OCI-LY7 (cell line): ENCODE measurements at regions not wholly inside any gene's neighbourhood (a gene's known extent, or its start where the extent isn't known, plus 50 kb on each side); places are given as distances from the start of the nearest gene placed in this dataset.

ENCODE experiments used
- BruUV-seq: library from RNA; stranded (reverse); fragments of 400-500 nt; replicated peaks from 2 replicates; lab custom pipeline; 2021; lab: Mats Ljungman, UMichigan
- CTCF ChIA-PET: fragments of 300-600 bp; sonication (Branson Sonifier 250); formaldehyde crosslinking; loops from one replicate; lab custom pipeline; 2022; ENCODE audit warnings: antibody characterized with exemption; ENCODE audit not compliant: unreplicated experiment; lab: Charles Lee
- POLR2A ChIA-PET: fragments of 300-600 bp; sonication (Branson Sonifier 250); formaldehyde crosslinking; loops from one replicate; lab custom pipeline; 2022; ENCODE audit warnings: antibody characterized with exemption; lab: Charles Lee
- DNase-seq: peaks from one replicate; pipeline ENCODE4 v3.0.0-alpha.2; 2015; ENCODE audit warnings: low spot score
- H2AFZ ChIP-seq: fragments of 200-600 bp; sonication (generic), shearing (Covaris generic); 2 replicates; pipeline ENCODE4 v1.6.1; 2014; ENCODE audit warnings: mild to moderate bottlenecking, antibody characterized with exemption, low read length, moderate library complexity
- H3K27ac ChIP-seq: fragments of 200-600 bp; sonication (generic); 2 replicates; pipeline ENCODE4 v1.5.1; 2014; ENCODE audit warnings: mixed run types, low read depth, mild to moderate bottlenecking, moderate library complexity, low read length, inconsistent platforms; ENCODE audit not compliant: poor library complexity, severe bottlenecking
- H3K36me3 ChIP-seq: fragments of 200-600 bp; sonication (generic); 2 replicates; pipeline ENCODE4 v1.6.1; 2014; ENCODE audit warnings: mild to moderate bottlenecking, antibody characterized with exemption, low read length, moderate library complexity, mixed read lengths; ENCODE audit not compliant: insufficient read depth
- H3K4me1 ChIP-seq: fragments of 200-600 bp; sonication (generic); 2 replicates; pipeline ENCODE4 v1.5.1; 2014; ENCODE audit warnings: mild to moderate bottlenecking, low read length; ENCODE audit not compliant: insufficient read depth, poor library complexity, severe bottlenecking
- H3K4me2 ChIP-seq: fragments of 200-600 bp; sonication (generic); 2 replicates; pipeline ENCODE4 v1.6.1; 2014; ENCODE audit warnings: mild to moderate bottlenecking, low read length
- H3K4me3 ChIP-seq: fragments of 200-600 bp; sonication (generic); 2 replicates; pipeline ENCODE4 v1.5.1; 2014; ENCODE audit warnings: mild to moderate bottlenecking, low read depth, low read length; ENCODE audit not compliant: poor library complexity, severe bottlenecking
- H3K79me2 ChIP-seq: fragments of 200-600 bp; sonication (generic); 2 replicates; pipeline ENCODE4 v1.6.1; 2016; ENCODE audit warnings: low read depth, mild to moderate bottlenecking, low read length, moderate library complexity, mixed read lengths; ENCODE audit not compliant: insufficient read depth
- H3K9me2 ChIP-seq: fragments of 200-600 bp; sonication (generic); 2 replicates; pipeline ENCODE4 v1.6.1; 2016; ENCODE audit warnings: mild to moderate bottlenecking, low read length, mixed read lengths; ENCODE audit not compliant: insufficient read depth
- H3K9me3 ChIP-seq: fragments of 200-600 bp; sonication (generic); 2 replicates; pipeline ENCODE4 v1.6.1; 2014; ENCODE audit warnings: mild to moderate bottlenecking, mixed run types, low read length, mixed read lengths
- H4K20me1 ChIP-seq: fragments of 200-600 bp; sonication (generic); 2 replicates; pipeline ENCODE4 v1.6.1; 2014; ENCODE audit warnings: mild to moderate bottlenecking, antibody characterized with exemption, low read length, moderate library complexity, mixed read lengths; ENCODE audit not compliant: insufficient read depth
- CTCF ChIP-seq: fragments of 200-600 bp; sonication (generic); conservative IDR thresholded peaks from 2 replicates; pipeline ENCODE4 v1.5.1; 2014; ENCODE audit warnings: mild to moderate bottlenecking, antibody characterized with exemption, low read length, moderate library complexity, mixed read lengths
- EZH2phosphoT487 ChIP-seq: fragments of 200-600 bp; sonication (generic); IDR thresholded peaks from 2 replicates; pipeline ENCODE4 v1.6.1; 2018; ENCODE audit warnings: low read depth, borderline replicate concordance, mild to moderate bottlenecking, mixed run types, antibody characterized with exemption, low read length, moderate library complexity, mixed read lengths
- intact Hi-C: fragments of 100-400 bp; cut with micrococcal nuclease; formaldehyde crosslinking; loops from one replicate; pipeline ENCODE4 v1.10.0; 2022; ENCODE audit not compliant: unreplicated experiment

- no peak overlapping the region for H3K4me3 ChIP-seq
- intact Hi-C loops, result no loop called here
- H3K4me2 ChIP-seq, result no peak overlapping the region
- H3K9me3 ChIP-seq, result no peaks in the 10 kb centered on the region
- H3K36me3 ChIP-seq, result no peaks in the 10 kb centered on the region
- H2AFZ ChIP-seq, result no peak overlapping the region
- no peaks in the 10 kb centered on the region for H3K79me2 ChIP-seq
- BruUV-seq, result no TSS peak
- H3K9me2 ChIP-seq, result no peaks in the 10 kb centered on the region
- CTCF ChIA-PET, result no interaction called here
- no peak for DNase-seq
- H3K27ac ChIP-seq, result no peak overlapping the region
- H4K20me1 ChIP-seq, result no peaks in the 10 kb centered on the region
- no peaks in the 10 kb centered on the region for H3K4me1 ChIP-seq
- POLR2A ChIA-PET, result no interaction called here
- no peak for TF ChIP-seq CTCF
- no peak for TF ChIP-seq EZH2phosphoT487
Observed at GRCh38 chr1:42010381-42010780, 91.7 kb upstream of the HIVEP3 start.

- intact Hi-C loops, result no loop called here
Observed at GRCh38 chr1:42008264-42008663, 89.5 kb upstream of the HIVEP3 start.

GRCh38 chr1:42006836-42007235, 88.1 kb upstream of the HIVEP3 start:
- no peak for DNase-seq
- no peak overlapping the region for H3K4me3 ChIP-seq
- H3K4me2 ChIP-seq, result no peak overlapping the region
- no peaks in the 10 kb centered on the region for H3K9me2 ChIP-seq
- H2AFZ ChIP-seq, result no peak overlapping the region
- intact Hi-C loops, result no loop called here
- CTCF ChIA-PET, result no interaction called here
- no peaks in the 10 kb centered on the region for H3K36me3 ChIP-seq
- H4K20me1 ChIP-seq, result no peaks in the 10 kb centered on the region
- no peak overlapping the region for H3K27ac ChIP-seq
- no peak for TF ChIP-seq EZH2phosphoT487
- no TSS peak for BruUV-seq
- no peaks in the 10 kb centered on the region for H3K9me3 ChIP-seq
- no peaks in the 10 kb centered on the region for H3K79me2 ChIP-seq
- POLR2A ChIA-PET, result no interaction called here
- no peaks in the 10 kb centered on the region for H3K4me1 ChIP-seq

More at GRCh38 chr1:42008264-42008663, 89.5 kb upstream of the HIVEP3 start:
- Histone ChIP-seq H3K9me2 (no peaks in the 10 kb centered on the region), H4K20me1 (no peaks in the 10 kb centered on the region), H3K79me2 (no peaks in the 10 kb centered on the region), H3K9me3 (no peaks in the 10 kb centered on the region), H3K4me1 (no peaks in the 10 kb centered on the region), H2AFZ (no peak overlapping the region), H3K4me3 (no peak overlapping the region), H3K4me2 (no peak overlapping the region), H3K27ac (no peak overlapping the region), H3K36me3 (no peaks in the 10 kb centered on the region)
- no TSS peak for BruUV-seq
- POLR2A ChIA-PET, result no interaction called here
- TF ChIP-seq CTCF, result no peak
- TF ChIP-seq EZH2phosphoT487, result no peak
- CTCF ChIA-PET, result no interaction called here
- DNase-seq, result no peak
